NOMO-1 treated with dmso at 0.1 percent for 144 hours (cell line): ENCODE measurements at regions not wholly inside any gene's neighbourhood (a gene's known extent, or its start where the extent isn't known, plus 50 kb on each side); places are given as distances from the start of the nearest gene placed in this dataset.

ENCODE experiments used
- DNase-seq: peaks from one replicate; lab custom pipeline; 2025; ENCODE audit not compliant: unreplicated experiment; lab: John Stamatoyannopoulos, UW

GRCh38 chr13:26967119-26968038 lies 204.2 kb downstream of the USP12 start:
- no peak for DNase-seq

- no peak for DNase-seq
These were observed 204.9 kb downstream of the USP12 start for GRCh38 chr13:26966701-26967080.

GRCh38 chr13:26965952-26966700 lies 205.5 kb downstream of the USP12 start:
- no peak for DNase-seq

- no peak for DNase-seq
These were observed 204.0 kb upstream of the GPR12 start for GRCh38 chr13:26964278-26965250.

GRCh38 chr13:26962671-26963070 lies 202.1 kb upstream of the GPR12 start:
- DNase-seq, result no peak

GRCh38 chr13:26961890-26962615 lies 201.5 kb upstream of the GPR12 start:
- DNase-seq, result no peak

- DNase-seq, result peak; percentile 52
These were observed 196.6 kb upstream of the GPR12 start for GRCh38 chr13:26957182-26957581.

GRCh38 chr13:26956522-26957142 lies 196.0 kb upstream of the GPR12 start:
- no peak for DNase-seq

GRCh38 chr13:26954976-26955375 lies 194.4 kb upstream of the GPR12 start:
- no peak for DNase-seq

- no peak for DNase-seq
These were observed 192.7 kb upstream of the GPR12 start for GRCh38 chr13:26953291-26953690.

GRCh38 chr13:26952551-26953143 lies 192.1 kb upstream of the GPR12 start:
- DNase-seq, result no peak

- DNase-seq, result no peak
These were observed 191.1 kb upstream of the GPR12 start for GRCh38 chr13:26951581-26952177.

GRCh38 chr13:26950968-26951367 lies 190.4 kb upstream of the GPR12 start:
- no peak for DNase-seq

- no peak for DNase-seq
These were observed 190.0 kb upstream of the GPR12 start for GRCh38 chr13:26950546-26950945.

GRCh38 chr13:26949701-26950502 lies 189.3 kb upstream of the GPR12 start:
- no peak for DNase-seq

- DNase-seq, result no peak
These were observed 187.8 kb upstream of the GPR12 start for GRCh38 chr13:26948353-26948752.

GRCh38 chr13:26946684-26947343 lies 186.2 kb upstream of the GPR12 start:
- peak; percentile 66 for DNase-seq

GRCh38 chr13:26943748-26944147 lies 183.2 kb upstream of the GPR12 start:
- no peak for DNase-seq
